MM.1S (cell line): ENCODE measurements at regions not wholly inside any gene's neighbourhood (a gene's known extent, or its start where the extent isn't known, plus 50 kb on each side); places are given as distances from the start of the nearest gene placed in this dataset.
"Not testable (repeated sequence)": the region's sequence is repeated elsewhere in the genome, so short reads cannot be mapped to it uniquely, and the experiment has no call there.

Experiments
- DNase-seq: peaks from one replicate; pipeline ENCODE4 v3.0.0-alpha.2; 2015
- H2AFZ ChIP-seq: fragments of 300-600 bp; sonication (generic); 2 replicates; pipeline ENCODE4 v1.6.0; 2016; ENCODE audit warnings: antibody characterized with exemption, low read length
- H3F3A ChIP-seq: fragments of 300-600 bp; sonication (generic); 2 replicates; pipeline ENCODE4 v1.6.1; 2016; ENCODE audit warnings: mild to moderate bottlenecking, antibody characterized with exemption, low read length, moderate library complexity, mixed read lengths; ENCODE audit not compliant: insufficient read depth
- H3K27ac ChIP-seq: fragments of 300-600 bp; sonication (generic); 2 replicates; pipeline ENCODE4 v1.5.1; 2016; ENCODE audit warnings: mild to moderate bottlenecking, low read length
- H3K27me3 ChIP-seq: fragments of 300-600 bp; sonication (generic); replicated peaks from 2 replicates; pipeline ENCODE4 v1.6.0; 2016; ENCODE audit warnings: low read length; ENCODE audit not compliant: insufficient read depth
- H3K36me3 ChIP-seq: fragments of 300-600 bp; sonication (generic); replicated peaks from 2 replicates; pipeline ENCODE4 v1.6.1; 2016; ENCODE audit warnings: mild to moderate bottlenecking, low read length, mixed read lengths; ENCODE audit not compliant: insufficient read depth
- H3K4me1 ChIP-seq: fragments of 300-600 bp; sonication (generic); 2 replicates; pipeline ENCODE4 v1.6.1; 2016; ENCODE audit warnings: low read length, mixed read lengths
- H3K4me2 ChIP-seq: fragments of 300-600 bp; sonication (generic); 2 replicates; pipeline ENCODE4 v1.6.0; 2016; ENCODE audit warnings: low read depth, low read length
- H3K4me3 ChIP-seq: fragments of 300-600 bp; sonication (generic); 2 replicates; pipeline ENCODE4 v1.5.1; 2016; ENCODE audit warnings: low read length, mixed read lengths
- H3K79me2 ChIP-seq: fragments of 300-600 bp; sonication (generic); 2 replicates; pipeline ENCODE4 v1.6.1; 2016; ENCODE audit warnings: mixed run types, low read length, mixed read lengths
- H3K9ac ChIP-seq: fragments of 300-600 bp; sonication (generic); 2 replicates; pipeline ENCODE4 v1.6.1; 2016; ENCODE audit warnings: low read length, mixed read lengths
- H3K9me2 ChIP-seq: fragments of 300-600 bp; sonication (generic); replicated peaks from 2 replicates; pipeline ENCODE4 v1.6.1; 2016; ENCODE audit warnings: mild to moderate bottlenecking, low read length, mixed read lengths; ENCODE audit not compliant: insufficient read depth
- H3K9me3 ChIP-seq: fragments of 300-600 bp; sonication (generic); replicated peaks from 2 replicates; pipeline ENCODE4 v1.6.1; 2016; ENCODE audit warnings: mild to moderate bottlenecking, low read length, mixed read lengths; ENCODE audit not compliant: insufficient read depth
- H4K20me1 ChIP-seq: fragments of 300-600 bp; sonication (generic); 2 replicates; pipeline ENCODE4 v1.6.1; 2016; ENCODE audit warnings: mild to moderate bottlenecking, low read length, moderate library complexity, mixed read lengths; ENCODE audit not compliant: insufficient read depth
- EZH2 ChIP-seq: fragments of 300-600 bp; sonication (generic); optimal IDR thresholded peaks from 2 replicates; pipeline ENCODE3; 2017; ENCODE audit warnings: low read depth, mild to moderate bottlenecking, antibody characterized with exemption, low read length, mixed read lengths
- EZH2phosphoT487 ChIP-seq: fragments of 300-600 bp; sonication (generic); IDR thresholded peaks from 2 replicates; pipeline ENCODE4 v1.6.1; 2018; ENCODE audit warnings: antibody characterized with exemption, low read length
- TF ChIP-seq, protein P1 (sequence below): fragments of 300-600 bp; sonication (generic); IDR thresholded peaks from 2 replicates; pipeline ENCODE4 v1.5.1; 2016; ENCODE audit warnings: antibody characterized with exemption, low read length, mixed read lengths

DNA sequence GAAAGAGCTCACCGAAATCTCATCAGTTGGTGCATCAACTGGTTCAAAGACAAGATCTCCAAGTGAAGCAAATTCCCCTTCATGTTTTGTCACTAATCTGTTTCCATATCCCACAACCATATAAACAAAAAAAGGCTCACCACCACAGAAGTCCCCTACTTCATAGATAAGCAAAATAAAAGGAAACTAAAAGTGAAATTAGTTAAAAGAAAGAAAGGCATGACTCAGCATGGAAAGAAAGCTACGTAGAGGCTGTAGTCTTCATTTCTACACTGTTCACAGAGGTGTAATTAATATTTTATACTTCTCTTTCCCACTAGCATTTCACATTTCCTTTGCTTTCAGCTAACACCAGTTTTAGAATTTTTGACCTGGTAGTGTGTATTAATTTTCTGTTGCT is 208.0 kb downstream of the CYLC2 start:
- H3K9ac ChIP-seq = no peak overlapping the region
- no peak for TF ChIP-seq EZH2
- TF ChIP-seq EZH2phosphoT487 = no peak
- TF ChIP-seq, protein P1, sequence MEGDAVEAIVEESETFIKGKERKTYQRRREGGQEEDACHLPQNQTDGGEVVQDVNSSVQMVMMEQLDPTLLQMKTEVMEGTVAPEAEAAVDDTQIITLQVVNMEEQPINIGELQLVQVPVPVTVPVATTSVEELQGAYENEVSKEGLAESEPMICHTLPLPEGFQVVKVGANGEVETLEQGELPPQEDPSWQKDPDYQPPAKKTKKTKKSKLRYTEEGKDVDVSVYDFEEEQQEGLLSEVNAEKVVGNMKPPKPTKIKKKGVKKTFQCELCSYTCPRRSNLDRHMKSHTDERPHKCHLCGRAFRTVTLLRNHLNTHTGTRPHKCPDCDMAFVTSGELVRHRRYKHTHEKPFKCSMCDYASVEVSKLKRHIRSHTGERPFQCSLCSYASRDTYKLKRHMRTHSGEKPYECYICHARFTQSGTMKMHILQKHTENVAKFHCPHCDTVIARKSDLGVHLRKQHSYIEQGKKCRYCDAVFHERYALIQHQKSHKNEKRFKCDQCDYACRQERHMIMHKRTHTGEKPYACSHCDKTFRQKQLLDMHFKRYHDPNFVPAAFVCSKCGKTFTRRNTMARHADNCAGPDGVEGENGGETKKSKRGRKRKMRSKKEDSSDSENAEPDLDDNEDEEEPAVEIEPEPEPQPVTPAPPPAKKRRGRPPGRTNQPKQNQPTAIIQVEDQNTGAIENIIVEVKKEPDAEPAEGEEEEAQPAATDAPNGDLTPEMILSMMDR = no peak

DNA sequence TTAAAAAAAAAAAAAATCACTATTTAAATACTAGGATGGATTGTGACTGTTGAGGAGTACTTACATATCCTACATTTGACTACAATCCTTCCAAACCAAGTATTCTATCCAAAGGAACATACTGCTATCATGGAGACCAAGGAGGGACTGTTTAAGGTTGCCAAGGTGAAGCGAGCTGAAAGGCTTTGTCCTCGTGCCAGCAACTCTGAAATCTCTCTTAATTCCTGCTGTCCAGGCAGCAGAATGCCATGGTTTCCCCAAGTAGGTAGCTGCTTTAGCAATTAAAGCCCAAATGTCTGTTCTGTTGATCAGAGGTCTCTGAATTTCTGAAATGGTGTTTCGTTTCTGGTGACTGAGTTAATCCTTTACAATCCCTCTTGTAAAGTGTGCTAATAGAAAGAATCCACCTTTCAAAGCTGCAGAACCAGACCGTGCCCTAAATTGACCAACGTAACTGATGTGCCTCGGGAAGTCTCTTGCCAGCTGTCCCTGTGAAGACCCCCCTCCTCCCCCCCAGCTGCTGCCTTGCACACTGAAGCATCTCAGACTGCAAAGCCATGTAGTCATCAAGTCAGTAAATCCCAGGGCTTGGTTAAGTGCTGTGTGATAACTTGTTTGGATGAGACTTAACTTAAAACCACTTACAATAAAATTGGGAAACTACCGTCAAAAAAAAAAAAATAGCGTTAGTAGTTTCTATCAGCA is 210.9 kb downstream of the CYLC2 start:
- H3K4me2 ChIP-seq, H3K4me1 ChIP-seq, H3K9ac ChIP-seq, H3K27me3 ChIP-seq, H3K9me2 ChIP-seq, H3K27ac ChIP-seq, DNase-seq, H3K4me3 ChIP-seq, H3F3A ChIP-seq, H3K9me3 ChIP-seq, H3K36me3 ChIP-seq, H2AFZ ChIP-seq, H3K79me2 ChIP-seq, H4K20me1 ChIP-seq: not testable (repeated sequence)

More for the DNA sequence above, 208.0 kb downstream of the CYLC2 start:
- Histone ChIP-seq H3K4me2 (no peak overlapping the region), H3K79me2 (no peaks in the 10 kb centered on the region), H3K36me3 (no peaks in the 10 kb centered on the region), H3K27ac (no peak overlapping the region), H3K9me2 (no peaks in the 10 kb centered on the region), H3K4me3 (no peak overlapping the region), H4K20me1 (no peaks in the 10 kb centered on the region), H2AFZ (no peak overlapping the region), H3K9me3 (no peaks in the 10 kb centered on the region), H3K4me1 (no peaks in the 10 kb centered on the region), H3K27me3 (no peaks in the 10 kb centered on the region), H3F3A (no peaks in the 10 kb centered on the region; the same call in 1 of the 2 replicates)
- no peak for DNase-seq

DNA sequence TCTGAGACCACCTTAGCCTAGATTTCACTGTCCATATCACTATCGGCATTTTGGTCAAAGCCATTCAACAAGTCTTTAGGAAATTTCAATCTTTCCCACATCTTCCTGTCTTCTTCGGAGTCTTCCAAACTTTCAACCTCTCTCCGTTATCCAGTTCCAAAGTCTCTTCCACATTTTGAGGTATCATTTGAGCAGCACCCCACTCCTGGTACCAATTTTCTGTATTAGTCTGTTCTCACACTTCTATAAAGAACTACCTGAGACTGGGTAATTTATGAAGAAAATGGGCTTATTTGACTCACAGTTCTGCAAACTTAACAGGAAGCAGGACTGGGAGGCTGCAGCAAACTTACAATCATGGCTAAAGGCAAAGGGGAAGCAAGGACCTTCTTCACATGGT is 215.5 kb downstream of the CYLC2 start:
- TF ChIP-seq EZH2 (no peak), EZH2phosphoT487 (no peak)
- TF ChIP-seq, protein P1 = no peak
- Histone ChIP-seq H3K36me3 (no peaks in the 10 kb centered on the region), H4K20me1 (no peaks in the 10 kb centered on the region), H3K4me2 (no peak overlapping the region), H3F3A (no peaks in the 10 kb centered on the region), H3K4me1 (no peaks in the 10 kb centered on the region), H3K79me2 (no peaks in the 10 kb centered on the region), H3K9me3 (no peaks in the 10 kb centered on the region), H3K9me2 (no peaks in the 10 kb centered on the region), H3K4me3 (no peak overlapping the region), H3K27me3 (no peaks in the 10 kb centered on the region), H3K9ac (no peak overlapping the region), H2AFZ (no peak overlapping the region), H3K27ac (no peak overlapping the region)
- no peak for DNase-seq

DNA sequence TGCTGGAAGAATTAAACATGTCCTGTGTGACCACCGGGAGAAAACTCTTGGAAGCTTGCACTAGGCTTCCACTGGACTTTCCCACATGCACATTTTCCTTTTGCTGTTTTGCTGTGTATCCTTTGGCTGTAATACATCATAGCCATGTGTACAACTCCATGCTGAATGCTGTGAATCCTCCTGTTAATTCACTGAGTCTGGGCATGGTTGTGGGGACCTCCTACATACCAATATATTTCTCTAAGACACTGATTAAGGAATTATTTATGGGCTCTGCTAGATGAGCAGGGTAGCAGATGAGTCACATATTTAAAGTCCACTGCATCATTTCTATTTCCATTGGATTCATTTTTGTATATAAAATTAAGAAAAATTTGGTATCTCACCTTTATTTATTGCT is 220.1 kb downstream of the CYLC2 start:
- H3K4me1 ChIP-seq = no peaks in the 10 kb centered on the region
- H3K9me2 ChIP-seq = no peaks in the 10 kb centered on the region
- H3K27ac ChIP-seq = no peak overlapping the region
- no peaks in the 10 kb centered on the region for H3K9me3 ChIP-seq
- H3F3A ChIP-seq = no peaks in the 10 kb centered on the region
- H3K27me3 ChIP-seq = no peaks in the 10 kb centered on the region
- no peak overlapping the region for H3K9ac ChIP-seq
- no peaks in the 10 kb centered on the region for H3K36me3 ChIP-seq
- no peak overlapping the region for H2AFZ ChIP-seq
- TF ChIP-seq EZH2 (no peak), EZH2phosphoT487 (no peak)
- TF ChIP-seq, protein P1 = no peak
- H3K4me3 ChIP-seq = no peak overlapping the region
- no peak for DNase-seq
- H4K20me1 ChIP-seq = no peaks in the 10 kb centered on the region
- H3K79me2 ChIP-seq = no peaks in the 10 kb centered on the region
- no peak overlapping the region for H3K4me2 ChIP-seq
